Esophagus (tissue), 2 donors: ENCODE measurements at regions not wholly inside any gene's neighbourhood (a gene's known extent, or its start where the extent isn't known, plus 50 kb on each side); places are given as distances from the start of the nearest gene placed in this dataset.
A peak's percentile ranks its signal among the peaks of the same experiment; 100 is the strongest.

ENCODE experiments used
- H3K27ac ChIP-seq, 2 donors: one replicate each; pipeline ENCODE4 v1.5.1; 2013; ENCODE audit warnings: low read depth in 2 of 2, mild to moderate bottlenecking in 2 of 2, inconsistent platforms in 1 of 2, low read length in 1 of 2, moderate library complexity in 1 of 2
- H3K27me3 ChIP-seq, 2 donors: one replicate each; pipeline ENCODE4 v1.6.1; 2013; ENCODE audit warnings: low read length in 2 of 2, control low read depth in 1 of 2, mild to moderate bottlenecking in 1 of 2; ENCODE audit not compliant: insufficient read depth in 2 of 2, control insufficient read depth in 1 of 2
- H3K36me3 ChIP-seq, 2 donors: one replicate each; pipeline ENCODE4 v1.6.1; 2013; ENCODE audit warnings: low read length in 1 of 2; ENCODE audit not compliant: control insufficient read depth in 2 of 2, insufficient read depth in 2 of 2
- H3K4me1 ChIP-seq, 2 donors: one replicate each; pipeline ENCODE4 v1.6.1; 2013; ENCODE audit warnings: low read length in 1 of 2; ENCODE audit not compliant: control insufficient read depth in 2 of 2, insufficient read depth in 2 of 2
- H3K4me3 ChIP-seq, 2 donors: one replicate each; pipeline ENCODE4 v1.5.1; 2013; ENCODE audit warnings: low read length in 2 of 2, mild to moderate bottlenecking in 2 of 2, low read depth in 1 of 2, moderate library complexity in 1 of 2
- H3K9me3 ChIP-seq, 2 donors: one replicate each; pipeline ENCODE4 v1.6.1; 2013; ENCODE audit warnings: mild to moderate bottlenecking in 2 of 2, low read depth in 1 of 2, low read length in 1 of 2, moderate library complexity in 1 of 2; ENCODE audit not compliant: control insufficient read depth in 2 of 2, insufficient read depth in 1 of 2
- WGBS, 2 donors: extraction: QIAGEN DNeasy Blood & Tissue Kit; methylation state at CpG; one replicate each; pipeline ENCODE4 v1.1.7; 2013; 5-methylcytosine and 5-hydroxymethylcytosine counted together
- donor health status: healthy with polysubstance abuse.
- donor health status: Bipolar disorder and iron deficiency.

- H3K27ac ChIP-seq, result no peak overlapping the region
- peaks cover 4 to 5% of the 10 kb centered on the region in 2 donors for H3K4me1 ChIP-seq
- 67 to 68% methylated on average over 3 of the region's 3 CpGs for WGBS, 2 donors
Measured at GRCh38 chr1:232557502-232558191, 72.3 kb downstream of the SIPA1L2 start.

DNA sequence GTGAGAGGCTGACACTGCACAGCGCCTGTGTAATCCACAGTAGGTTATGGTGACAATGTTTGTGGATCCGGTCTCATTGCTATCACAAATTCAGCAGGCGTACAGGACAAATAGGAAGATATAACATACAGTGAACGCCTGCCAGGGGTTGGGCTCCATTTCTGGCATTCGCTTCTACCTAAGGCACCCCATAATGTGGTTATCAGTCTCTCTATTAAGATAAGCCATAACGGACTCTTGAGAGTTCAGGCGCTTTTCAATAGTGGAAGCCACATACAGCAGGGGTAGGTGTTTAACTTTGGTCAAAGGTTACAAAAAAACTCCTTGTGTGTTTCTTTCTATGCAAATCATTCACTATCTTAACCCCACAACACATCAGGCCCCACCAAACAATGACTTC, 72.8 kb downstream of the SIPA1L2 start:
- peaks cover 0 to 4% of the 10 kb centered on the region in 2 donors for H3K36me3 ChIP-seq
- peaks cover 4 to 6% of the 10 kb centered on the region in 2 donors for H3K4me1 ChIP-seq
- H3K27ac ChIP-seq, result no peak overlapping the region
- H3K27me3 ChIP-seq, result no peaks in the 10 kb centered on the region
- no peaks in the 10 kb centered on the region for H3K9me3 ChIP-seq
- WGBS, 2 donors, result 78 to 95% methylated on average over 7 of the region's 7 CpGs
- H3K4me3 ChIP-seq, result no peak overlapping the region

More at GRCh38 chr1:232557502-232558191, 72.3 kb downstream of the SIPA1L2 start:
- Histone ChIP-seq H3K27me3 (no peaks in the 10 kb centered on the region), H3K9me3 (no peaks in the 10 kb centered on the region), H3K4me3 (no peak overlapping the region), H3K36me3 (peaks cover 0 to 3% of the 10 kb centered on the region in 2 donors)

DNA sequence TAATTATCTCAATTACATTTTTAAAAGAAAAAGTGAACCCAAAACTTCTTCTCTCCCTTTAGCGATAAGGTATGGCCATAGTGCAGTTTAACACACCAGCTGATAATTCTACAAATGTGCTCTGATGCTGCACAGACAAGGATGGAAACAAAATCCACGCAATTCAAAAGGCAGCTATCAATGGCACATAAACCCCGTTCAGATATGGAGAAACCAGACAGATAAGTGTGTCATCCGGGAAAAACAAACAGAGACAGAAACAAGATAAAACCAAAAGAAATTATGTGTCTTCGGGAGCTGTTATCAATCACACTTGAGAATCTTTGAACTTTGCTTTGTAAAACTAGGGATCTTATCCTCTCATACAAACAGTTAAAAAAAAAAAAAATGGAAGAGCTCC, 73.6 kb downstream of the SIPA1L2 start:
- Histone ChIP-seq H3K4me1 (peaks cover 2 to 6% of the 10 kb centered on the region in 2 donors), H3K27ac (no peak overlapping the region), H3K9me3 (no peaks in the 10 kb centered on the region), H3K36me3 (peaks cover 0 to 4% of the 10 kb centered on the region in 2 donors), H3K4me3 (no peak overlapping the region), H3K27me3 (no peaks in the 10 kb centered on the region)
- WGBS, 2 donors, result 84 to 89% methylated on average over 5 of the region's 5 CpGs

- peaks cover 0 to 4% of the 10 kb centered on the region in 2 donors for H3K36me3 ChIP-seq
- no peak overlapping the region for H3K27ac ChIP-seq
- no peaks in the 10 kb centered on the region for H3K27me3 ChIP-seq
- no peaks in the 10 kb centered on the region for H3K9me3 ChIP-seq
- peaks cover 2 to 6% of the 10 kb centered on the region in 2 donors for H3K4me1 ChIP-seq
- H3K4me3 ChIP-seq, result no peak overlapping the region
- WGBS, 2 donors, result 61 to 77% methylated on average over 2 of the region's 2 CpGs
Measured at GRCh38 chr1:232555494-232556210, 74.3 kb downstream of the SIPA1L2 start.

GRCh38 chr1:232554409-232554808, 75.5 kb downstream of the SIPA1L2 start:
- Histone ChIP-seq H3K4me3 (no peak overlapping the region), H3K27me3 (no peaks in the 10 kb centered on the region), H3K9me3 (no peaks in the 10 kb centered on the region), H3K36me3 (peaks cover 0 to 4% of the 10 kb centered on the region in 2 donors), H3K4me1 (peaks cover 2 to 6% of the 10 kb centered on the region in 2 donors), H3K27ac (no peak overlapping the region)
- WGBS, 2 donors, result 49 to 66% methylated on average over 6 of the region's 6 CpGs

DNA sequence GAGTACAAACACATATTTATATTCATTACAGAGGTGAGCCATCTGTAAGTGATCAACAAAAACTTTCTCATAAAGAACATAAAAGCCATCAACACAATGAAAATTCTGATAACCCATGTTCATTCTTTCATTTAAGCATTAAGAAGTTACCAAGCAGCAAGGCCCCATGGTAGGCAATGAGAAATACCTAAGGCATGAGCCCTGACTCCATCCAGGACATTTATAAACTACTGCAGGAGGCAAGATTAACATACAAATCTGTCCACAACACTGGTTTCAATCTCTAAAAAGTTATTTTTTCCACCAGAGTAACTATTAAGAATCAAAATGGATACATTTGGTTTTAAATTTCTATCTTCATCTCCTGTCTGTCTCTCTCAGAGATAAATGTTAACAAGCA, 76.1 kb downstream of the SIPA1L2 start:
- Histone ChIP-seq H3K4me1 (peaks cover 0 to 6% of the 10 kb centered on the region in 2 donors), H3K4me3 (no peak overlapping the region), H3K9me3 (no peaks in the 10 kb centered on the region), H3K27me3 (no peaks in the 10 kb centered on the region), H3K27ac (no peak overlapping the region), H3K36me3 (peaks cover 0 to 4% of the 10 kb centered on the region in 2 donors)

DNA sequence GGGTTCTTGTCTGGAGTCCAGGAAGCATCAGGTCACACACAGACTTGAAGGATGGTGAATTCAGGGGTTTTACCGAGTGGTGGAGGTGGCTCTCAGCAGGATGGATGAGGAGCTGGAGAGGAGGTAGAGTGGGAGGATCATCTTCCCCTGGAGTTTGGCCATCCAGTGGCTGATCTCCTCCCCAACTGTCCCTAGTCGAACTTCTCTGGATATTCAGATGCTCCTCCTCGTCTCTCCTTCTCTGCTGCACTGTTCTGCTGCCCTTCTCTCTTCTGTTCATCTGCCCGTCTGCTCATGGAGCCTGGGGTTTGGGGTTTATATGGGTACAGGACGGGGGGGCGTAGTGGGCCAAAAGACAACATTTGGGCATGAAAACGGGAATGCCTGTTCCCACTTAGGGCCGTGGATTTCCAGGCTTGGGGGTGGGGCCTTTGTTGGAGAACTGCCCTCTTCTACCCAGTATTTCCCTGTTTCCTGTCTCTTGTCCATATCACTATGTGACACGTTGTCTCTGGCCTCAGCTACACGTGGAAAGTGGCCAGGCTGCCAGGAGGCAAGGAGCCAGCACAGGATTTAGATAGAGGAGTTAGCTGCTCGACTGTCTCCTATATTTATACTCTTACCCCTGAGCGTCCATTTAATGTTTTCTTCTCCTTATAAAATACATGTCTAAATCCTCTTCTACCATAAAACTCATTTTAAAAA, 76.7 kb downstream of the SIPA1L2 start:
- WGBS, 2 donors, result 51 to 62% methylated on average over 12 of the region's 12 CpGs
- peaks cover 0 to 4% of the 10 kb centered on the region in 2 donors for H3K36me3 ChIP-seq
- peak overlapping the region in 1 of 2 donors; percentile 24 for H3K27ac ChIP-seq
- H3K9me3 ChIP-seq, result no peaks in the 10 kb centered on the region
- H3K4me1 ChIP-seq, result peaks cover 0 to 6% of the 10 kb centered on the region in 2 donors
- H3K27me3 ChIP-seq, result no peaks in the 10 kb centered on the region
- no peak overlapping the region for H3K4me3 ChIP-seq

DNA sequence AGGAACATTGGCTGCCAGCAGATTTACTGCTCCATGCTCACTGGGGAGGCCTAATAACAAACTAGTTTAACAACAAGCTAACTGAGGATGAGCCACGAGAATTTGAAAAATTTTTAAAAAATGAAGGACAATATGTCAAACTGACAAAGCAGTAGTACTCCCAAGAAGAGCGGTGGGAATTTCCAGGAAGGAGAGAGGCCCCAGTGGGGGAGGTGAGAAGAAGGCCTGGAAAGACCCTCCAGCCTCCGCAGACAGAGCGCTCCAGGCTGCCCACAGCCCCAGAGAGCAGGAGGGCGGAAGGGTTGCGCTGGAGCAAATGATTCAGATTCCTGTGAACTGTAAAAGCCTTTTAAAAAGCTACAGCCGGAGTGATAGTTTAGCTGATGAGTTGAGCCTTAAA, 78.5 kb downstream of the SIPA1L2 start:
- Histone ChIP-seq H3K27me3 (no peaks in the 10 kb centered on the region), H3K4me1 (peaks cover 0 to 6% of the 10 kb centered on the region in 2 donors), H3K4me3 (no peak overlapping the region), H3K9me3 (no peaks in the 10 kb centered on the region), H3K27ac (no peak overlapping the region), H3K36me3 (peaks cover 0 to 4% of the 10 kb centered on the region in 2 donors)
- WGBS, 2 donors, result 83 to 86% methylated on average over 7 of the region's 7 CpGs

GRCh38 chr1:232550007-232550406, 79.9 kb downstream of the SIPA1L2 start:
- no peaks in the 10 kb centered on the region for H3K27me3 ChIP-seq
- no peak overlapping the region for H3K27ac ChIP-seq
- 81 to 82% methylated on average over 2 of the region's 2 CpGs for WGBS, 2 donors
- no peak overlapping the region for H3K4me3 ChIP-seq
- no peaks in the 10 kb centered on the region for H3K9me3 ChIP-seq
- H3K4me1 ChIP-seq, result peaks cover 0 to 6% of the 10 kb centered on the region in 2 donors
- H3K36me3 ChIP-seq, result peaks cover 0 to 4% of the 10 kb centered on the region in 2 donors
